ENCODE measurements at regions not wholly inside any gene's neighbourhood (a gene's known extent, or its start where the extent isn't known, plus 50 kb on each side); places are given as distances from the start of the nearest gene placed in this dataset.

DNA sequence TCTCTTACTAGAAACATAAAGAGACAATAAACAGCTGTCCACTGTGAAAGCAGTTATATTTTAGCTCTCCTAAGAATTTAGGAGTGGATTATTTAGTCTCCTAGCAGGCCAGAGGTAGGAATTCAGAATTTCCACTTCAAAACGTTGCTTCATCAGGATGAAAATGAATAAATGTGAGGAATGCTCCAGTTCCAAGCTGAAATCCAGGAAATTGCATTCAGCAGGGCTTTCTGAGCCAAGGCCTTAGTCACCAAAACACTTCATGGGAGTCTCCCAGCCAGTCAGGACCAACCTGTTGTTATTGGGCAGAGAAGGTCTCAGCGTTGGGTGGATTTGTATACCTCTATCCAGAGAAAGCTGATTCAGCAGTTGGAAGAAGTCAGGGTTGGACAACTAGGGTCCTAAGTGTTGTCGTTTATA lies 1040.3 kb downstream of the TLE1 start:
- TF ChIP-seq FOXP2 (optimal IDR thresholded peaks at IDR 0.05; ENCODE audit: control extremely low read depth, extremely low read length, insufficient read depth), result no peak
- no peak for TF ChIP-seq EZH2 (IDR thresholded peaks at IDR 0.05)
